ACHN (cell line): ENCODE measurements at regions not wholly inside any gene's neighbourhood (a gene's known extent, or its start where the extent isn't known, plus 50 kb on each side); places are given as distances from the start of the nearest gene placed in this dataset.
"Not testable (repeated sequence)": the region's sequence is repeated elsewhere in the genome, so short reads cannot be mapped to it uniquely, and the experiment has no call there.

Experiments
- DNase-seq: peaks from one replicate; pipeline ENCODE4 v3.0.0-alpha.2; 2015
- in situ Hi-C: cut with HindIII; loops from 2 replicates; pipeline ENCODE4 v1.10.0; 2017; ENCODE audit warnings: low sequenced_read_pairs, low pct_ligation_motif_present, low pct_unique_long_range_greater_than_20kb

DNA sequence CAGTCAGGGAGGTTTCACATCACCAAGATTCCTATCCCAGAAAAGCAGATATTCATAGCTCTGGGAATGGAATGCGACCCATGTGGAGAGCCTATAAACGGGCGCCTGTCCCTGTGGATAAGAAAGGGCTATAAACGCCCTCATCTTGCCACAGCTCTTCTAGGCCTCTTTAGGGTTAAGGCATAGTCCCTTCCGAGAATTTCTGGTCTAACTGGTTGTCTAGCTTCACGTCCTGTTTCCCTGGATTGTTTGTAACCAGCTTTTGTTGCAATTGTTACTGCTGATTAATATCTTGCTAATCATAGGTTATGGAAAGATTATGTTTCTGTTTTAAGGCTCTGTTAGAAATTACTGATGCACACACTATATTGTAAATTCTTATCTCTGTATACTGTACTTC is 537.6 kb upstream of the RAG2 start:
- DNase-seq, in situ Hi-C loops: not testable (repeated sequence)

DNA sequence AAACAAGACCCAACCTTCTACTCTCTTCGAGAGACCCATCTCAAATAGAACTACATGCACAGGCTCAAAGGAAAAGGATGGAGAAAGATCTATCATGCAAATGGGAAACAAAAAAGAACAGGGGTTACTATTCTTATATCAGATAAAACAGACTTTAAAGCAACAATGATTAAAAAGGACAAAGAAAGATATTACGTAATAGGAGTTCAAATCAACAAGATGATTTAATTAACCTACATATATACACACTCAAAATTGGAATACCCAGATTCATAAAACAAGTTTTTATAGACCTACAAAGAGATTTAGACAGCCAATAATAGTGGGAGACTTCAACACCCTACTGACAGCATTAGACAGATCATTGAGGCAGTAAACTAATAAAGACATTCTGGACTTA is 536.6 kb upstream of the RAG2 start:
- DNase-seq: no peak
- in situ Hi-C loops: no loop called here

DNA sequence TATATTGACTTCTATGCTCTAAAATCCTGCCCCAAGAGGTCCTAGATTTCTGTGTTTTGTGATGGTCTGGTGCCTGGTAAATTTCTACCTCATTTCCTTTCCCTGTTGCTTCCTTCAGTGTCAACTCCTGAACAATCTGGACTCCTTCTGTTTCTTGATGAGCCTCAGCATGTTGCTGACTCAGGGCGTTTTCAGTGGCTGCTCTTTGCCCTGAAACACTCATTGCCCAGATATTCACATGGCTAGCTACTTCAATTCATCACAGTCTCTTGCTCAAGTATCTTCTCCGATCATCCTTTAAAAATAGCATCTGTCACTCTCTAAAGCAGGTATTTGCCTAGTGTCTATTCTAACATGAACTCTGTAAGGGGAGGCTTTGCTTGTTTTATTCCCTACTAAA is 526.3 kb upstream of the RAG2 start:
- in situ Hi-C loops: no loop called here
- no peak for DNase-seq

DNA sequence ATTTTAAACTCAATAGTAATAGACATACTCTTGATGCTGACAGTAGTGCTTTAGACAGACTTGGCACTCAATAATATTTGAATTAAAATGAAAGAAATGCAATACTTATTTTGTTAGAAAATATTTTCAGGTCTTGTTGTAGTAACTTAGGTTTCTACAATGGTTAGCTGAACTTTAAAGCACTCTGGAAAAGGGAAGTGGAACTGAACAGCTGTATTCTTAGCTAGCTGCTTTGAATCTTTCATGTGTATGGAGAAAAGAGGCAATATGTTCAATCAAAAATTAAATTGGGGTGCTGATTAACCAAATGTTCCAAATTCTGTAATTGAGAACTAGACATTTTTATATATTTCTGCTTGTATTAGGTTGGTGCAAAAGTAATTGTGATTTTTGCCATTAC is 517.9 kb upstream of the RAG2 start:
- no peak for DNase-seq
- in situ Hi-C loops: no loop called here

DNA sequence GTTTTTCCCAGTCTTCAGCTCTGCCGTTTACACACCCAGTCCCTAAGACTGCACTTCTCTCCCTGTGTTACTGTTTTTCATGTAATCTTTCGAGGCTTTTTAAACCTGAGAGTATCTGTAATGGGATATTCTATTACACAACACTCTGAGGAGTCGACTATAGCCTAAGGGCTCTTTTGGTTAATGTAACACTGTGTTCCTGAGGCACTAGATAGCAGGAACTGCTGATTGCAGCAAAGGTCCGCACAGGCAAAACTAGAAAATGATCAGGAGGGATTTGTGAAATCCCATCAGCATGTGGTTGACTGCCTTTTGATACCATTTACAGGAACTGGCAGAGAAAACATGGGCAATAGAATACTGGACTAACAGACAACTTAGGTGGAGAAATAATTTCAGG is 512.3 kb upstream of the RAG2 start:
- DNase-seq: no peak
- in situ Hi-C loops: no loop called here

DNA sequence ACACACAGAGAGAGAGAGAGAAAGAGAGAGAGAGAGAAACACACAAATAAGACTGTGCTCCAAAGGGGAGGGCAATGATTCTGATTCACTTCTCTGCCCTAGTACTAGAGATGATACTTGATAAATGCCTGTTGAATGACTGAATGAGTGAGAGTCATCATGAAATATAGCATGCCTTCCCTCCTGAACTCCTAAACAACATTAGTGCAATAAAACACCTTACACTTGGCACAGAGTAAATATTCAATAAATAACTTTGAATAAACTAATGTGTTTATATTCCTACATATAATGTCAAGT is 511.2 kb upstream of the RAG2 start:
- in situ Hi-C loops: no loop called here
- DNase-seq: no peak

DNA sequence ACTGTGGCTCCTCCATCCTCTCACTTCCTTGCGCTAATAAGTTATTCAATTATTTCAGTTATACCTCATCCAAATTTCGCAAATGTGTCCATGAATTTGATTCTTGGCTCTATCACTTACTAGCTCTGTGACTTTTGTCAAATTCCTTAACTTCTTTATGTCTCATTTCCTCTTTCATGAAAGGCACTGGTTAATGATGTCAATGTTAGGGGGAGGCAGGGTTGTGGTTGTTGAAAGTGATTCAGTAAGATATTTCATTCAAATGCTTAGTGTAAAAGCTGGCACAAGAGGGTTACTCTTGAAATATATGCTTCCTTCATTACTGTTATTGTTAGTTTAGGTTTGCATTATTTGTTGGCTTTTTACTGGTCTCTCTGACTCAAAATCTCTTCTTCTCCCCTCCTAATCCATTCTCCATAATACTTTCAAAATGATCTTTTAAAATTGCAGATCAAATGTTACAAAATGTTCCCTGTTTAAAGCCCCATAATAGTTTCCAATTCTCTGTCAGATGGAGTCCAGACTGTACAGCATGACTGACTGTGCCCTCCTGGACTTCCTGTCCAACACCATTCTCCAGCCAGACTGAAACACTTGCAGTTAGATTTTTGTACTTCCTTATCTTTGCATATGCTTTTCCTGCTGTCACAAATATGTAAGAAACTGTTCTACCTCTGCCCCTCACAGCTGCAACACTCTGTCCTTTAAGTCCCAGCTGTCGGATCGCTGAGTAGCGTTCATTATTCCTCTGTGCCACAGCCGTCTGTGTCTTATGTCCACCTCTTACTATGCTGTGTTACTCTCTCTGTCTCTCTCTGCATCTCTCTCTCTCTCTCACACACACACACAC is 510.6 kb upstream of the RAG2 start:
- in situ Hi-C loops: no loop called here
- DNase-seq: no peak

DNA sequence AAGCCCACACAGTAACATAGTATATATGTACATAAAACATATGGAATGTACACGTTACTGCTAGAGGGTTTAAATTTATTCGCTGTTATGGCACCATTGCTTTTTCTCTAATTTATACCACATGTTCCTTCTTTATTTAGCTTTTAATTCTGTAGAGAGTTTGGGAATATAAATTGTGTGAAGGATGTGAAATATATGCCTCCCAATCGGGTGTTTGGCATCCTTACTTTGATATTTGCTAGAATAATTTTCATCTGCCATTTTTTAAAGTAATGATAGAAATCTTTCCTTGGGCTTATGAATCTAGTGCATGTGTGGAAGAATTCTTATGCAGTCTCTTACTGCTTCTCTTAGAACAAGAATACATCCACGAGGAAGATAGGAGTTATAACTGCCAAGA is 509.8 kb upstream of the RAG2 start:
- no peak for DNase-seq
- in situ Hi-C loops: no loop called here

DNA sequence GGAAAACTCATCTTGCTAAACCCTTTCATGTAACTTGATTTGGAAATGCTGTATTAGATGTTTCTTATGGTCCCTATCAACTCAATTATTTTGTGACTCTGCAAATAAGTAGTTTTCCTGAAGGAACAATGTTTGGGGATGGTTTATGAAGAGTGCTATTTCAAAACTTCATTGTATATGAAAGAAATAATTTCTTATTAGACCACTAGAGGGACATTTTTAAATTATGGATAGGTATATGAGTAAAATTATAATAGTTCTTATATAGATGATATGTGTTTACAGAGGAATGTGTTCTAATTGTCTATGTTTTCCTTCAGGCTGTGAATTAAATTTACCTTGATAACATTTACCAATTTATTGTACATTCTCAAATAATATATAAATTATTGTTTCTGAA is 509.4 kb upstream of the RAG2 start:
- no peak for DNase-seq
- in situ Hi-C loops: no loop called here

DNA sequence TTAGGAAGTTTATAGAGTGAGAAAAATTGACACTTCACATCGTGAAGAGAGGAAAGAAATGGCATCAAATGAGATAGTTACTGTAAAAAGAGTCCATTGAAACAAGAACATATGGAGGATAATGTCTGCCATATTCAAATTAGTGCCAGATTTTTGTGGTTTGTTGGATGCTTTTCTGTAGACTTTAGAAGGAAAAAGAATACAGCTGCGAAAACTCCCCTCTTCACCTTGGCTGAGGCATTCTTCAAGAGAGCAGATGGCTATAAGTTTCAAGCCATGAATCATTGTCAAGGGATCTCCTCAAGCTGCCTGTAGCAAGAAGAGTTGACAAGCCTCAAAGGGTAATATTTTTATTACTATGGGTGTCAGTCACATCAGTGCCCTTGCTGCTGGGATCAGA is 507.4 kb upstream of the RAG2 start:
- in situ Hi-C loops: no loop called here
- no peak for DNase-seq

DNA sequence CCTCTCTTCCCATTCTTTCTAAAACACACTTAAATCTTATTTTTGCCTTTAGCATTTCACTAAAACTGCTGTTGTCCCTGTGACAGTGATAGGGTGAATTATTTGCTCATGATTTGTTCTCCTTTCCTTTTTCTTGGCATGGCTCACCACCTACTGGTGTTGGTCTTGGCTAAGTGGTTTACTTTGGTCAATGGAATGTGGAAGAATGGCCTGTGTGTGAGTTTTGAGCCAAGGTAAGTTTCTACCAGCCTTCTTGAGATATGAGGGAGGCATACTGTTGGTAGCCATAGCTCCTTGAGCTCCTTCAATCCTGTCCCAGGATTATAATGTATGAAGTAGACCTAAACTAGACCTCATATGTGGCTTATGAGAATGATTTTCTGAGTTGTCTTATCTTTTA is 506.3 kb upstream of the RAG2 start:
- in situ Hi-C loops: no loop called here
- DNase-seq: no peak

DNA sequence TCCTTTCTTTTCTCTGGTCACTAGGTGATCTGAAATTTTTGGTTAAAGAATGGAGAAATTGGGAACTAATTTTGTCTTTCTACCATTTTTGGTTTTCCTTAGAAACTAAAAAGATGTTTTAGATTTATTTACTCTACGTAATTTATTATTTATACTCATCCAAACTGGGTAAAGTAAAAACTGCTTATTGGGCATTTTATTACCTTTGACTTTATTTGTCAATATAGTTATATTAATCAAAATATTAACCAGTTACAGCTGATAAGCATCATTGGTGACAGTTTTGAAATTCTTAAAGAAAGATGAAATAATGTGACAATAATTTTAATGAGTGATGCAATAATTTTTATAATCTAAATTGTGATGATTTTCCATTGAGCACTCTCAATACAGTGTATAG is 502.0 kb upstream of the RAG2 start:
- no peak for DNase-seq
- in situ Hi-C loops: no loop called here

DNA sequence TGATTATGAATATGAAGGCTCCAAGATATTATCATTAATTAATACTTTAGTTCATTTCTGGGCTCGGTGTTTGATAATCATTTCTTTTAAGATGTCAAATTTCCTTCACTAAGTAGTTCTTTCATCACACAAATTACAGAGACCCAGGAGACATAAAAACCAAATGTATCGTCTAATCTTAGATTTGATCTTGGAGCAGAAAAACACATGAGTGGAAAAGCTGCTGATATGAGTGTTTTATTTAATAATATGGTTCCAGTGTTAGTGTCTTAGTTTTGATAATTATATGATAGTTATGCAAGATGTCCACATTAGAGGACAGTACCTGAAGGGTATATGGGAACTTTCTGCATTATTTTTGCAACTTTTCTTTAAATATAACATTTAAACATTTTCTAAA is 494.5 kb upstream of the RAG2 start:
- no peak for DNase-seq
- in situ Hi-C loops: no loop called here

DNA sequence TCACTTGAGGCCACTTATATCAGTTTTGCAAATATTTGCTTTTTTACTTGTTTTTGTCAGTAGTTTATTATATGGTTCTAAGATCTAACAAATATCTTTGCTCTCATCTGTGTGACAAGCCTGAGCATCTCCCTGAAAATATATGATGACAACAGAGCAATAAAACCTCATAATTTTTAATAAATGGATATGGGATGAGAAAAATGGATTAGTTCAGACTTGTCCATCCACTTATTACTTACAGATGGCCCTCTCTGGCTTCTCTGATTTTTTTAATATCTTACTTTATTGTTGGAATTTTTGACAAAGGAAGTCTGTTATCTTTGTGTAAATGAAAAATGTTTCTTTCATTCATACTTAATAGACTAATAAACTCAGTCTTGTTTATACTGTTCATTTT is 491.4 kb upstream of the RAG2 start:
- no peak for DNase-seq
- in situ Hi-C loops: no loop called here

DNA sequence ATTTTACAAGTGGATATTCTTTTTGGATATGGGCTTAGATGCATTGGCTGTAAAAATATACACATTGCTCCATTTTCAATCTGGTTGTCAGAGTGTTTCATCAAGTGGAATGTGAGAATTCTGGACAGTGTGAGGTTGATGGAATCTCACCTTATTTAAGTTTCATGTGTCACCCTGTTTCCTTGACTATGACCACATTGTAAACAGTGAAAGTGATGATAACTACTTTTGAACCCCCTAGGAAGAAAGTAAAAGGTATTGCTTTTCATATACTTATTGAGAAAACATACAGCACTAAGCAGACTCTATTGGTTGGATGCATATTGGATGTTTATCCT is 490.5 kb upstream of the RAG2 start:
- in situ Hi-C loops: no loop called here
- DNase-seq: no peak

DNA sequence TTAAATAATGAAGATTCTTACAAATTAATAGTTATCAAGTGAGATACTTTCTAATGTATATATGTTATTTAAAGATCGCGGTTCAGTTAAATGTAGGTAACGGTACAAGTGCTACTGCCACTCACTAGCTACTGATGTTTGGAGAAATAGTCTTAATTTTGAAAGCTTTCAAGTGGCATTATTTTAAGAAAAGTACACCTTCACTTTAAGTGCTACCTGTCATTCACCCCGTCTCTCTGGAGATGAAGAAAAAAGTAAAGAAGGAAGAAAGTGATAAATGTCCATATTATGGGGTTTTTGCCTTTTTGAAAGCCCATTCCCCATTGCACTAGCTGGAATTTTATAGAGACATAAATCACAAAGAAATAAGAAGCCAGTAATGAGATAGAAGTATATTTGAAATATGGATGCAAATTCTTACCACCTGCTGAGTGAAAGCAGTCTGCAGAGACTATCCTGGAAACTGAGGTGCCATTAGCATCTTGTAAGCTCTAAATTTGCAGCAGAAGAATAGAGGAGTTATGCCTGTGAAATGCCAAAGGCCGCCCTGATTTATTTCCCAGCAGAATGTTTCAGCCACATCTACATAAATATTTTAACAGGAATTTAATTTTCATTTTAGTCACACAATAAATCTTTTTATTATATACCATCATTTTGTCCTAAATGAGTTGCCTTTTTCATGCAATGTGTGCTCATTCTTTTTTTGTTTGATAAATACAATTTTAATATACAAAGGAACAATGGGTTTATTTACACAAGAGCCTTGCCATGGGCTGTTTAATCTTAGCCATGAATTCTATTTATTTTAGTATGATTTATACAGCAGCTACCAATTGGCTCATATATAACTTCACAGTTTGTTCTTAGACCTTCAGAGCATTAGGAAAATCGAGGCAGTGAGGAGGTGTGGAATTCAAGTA is 489.9 kb upstream of the RAG2 start:
- DNase-seq: no peak
- in situ Hi-C loops: no loop called here

DNA sequence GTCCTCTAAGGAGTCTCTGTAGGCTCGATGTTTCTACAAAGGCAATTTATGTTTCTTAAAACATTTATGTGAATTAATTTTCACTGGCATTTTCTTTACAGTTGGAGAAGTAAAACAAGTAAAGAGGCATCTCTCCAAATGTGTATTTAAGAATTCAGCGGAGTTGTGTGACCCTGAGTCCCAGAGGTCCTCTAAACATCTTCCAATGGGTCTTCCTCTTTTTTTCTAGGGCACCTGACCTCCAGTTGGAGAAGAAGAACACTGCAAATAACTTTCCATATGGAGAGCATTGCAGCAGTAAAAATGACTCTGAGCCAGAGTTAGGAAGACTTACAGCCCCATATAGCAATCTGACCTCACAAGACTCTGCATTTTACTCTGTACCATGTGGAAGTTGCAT is 480.5 kb upstream of the RAG2 start:
- in situ Hi-C loops: no loop called here
- no peak for DNase-seq

DNA sequence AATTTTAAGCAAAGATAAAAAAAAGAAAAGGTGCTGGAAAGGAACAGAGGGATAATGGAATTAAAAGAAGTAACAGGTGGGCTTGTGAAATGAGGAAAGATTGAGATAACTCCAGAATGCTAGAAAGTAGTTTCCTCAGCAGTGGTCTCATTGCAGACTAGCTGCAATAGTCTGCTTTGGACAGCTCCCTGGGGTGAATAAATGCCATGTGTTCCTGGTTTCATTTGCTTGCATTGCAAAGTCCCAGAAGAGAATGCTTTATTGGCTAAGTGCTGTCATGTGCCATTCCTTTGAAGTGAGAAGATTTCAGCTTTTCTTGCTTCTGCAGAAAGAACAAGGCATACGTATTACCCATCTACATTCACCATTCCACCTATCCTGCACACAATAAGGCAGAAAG is 478.8 kb upstream of the RAG2 start:
- no peak for DNase-seq

DNA sequence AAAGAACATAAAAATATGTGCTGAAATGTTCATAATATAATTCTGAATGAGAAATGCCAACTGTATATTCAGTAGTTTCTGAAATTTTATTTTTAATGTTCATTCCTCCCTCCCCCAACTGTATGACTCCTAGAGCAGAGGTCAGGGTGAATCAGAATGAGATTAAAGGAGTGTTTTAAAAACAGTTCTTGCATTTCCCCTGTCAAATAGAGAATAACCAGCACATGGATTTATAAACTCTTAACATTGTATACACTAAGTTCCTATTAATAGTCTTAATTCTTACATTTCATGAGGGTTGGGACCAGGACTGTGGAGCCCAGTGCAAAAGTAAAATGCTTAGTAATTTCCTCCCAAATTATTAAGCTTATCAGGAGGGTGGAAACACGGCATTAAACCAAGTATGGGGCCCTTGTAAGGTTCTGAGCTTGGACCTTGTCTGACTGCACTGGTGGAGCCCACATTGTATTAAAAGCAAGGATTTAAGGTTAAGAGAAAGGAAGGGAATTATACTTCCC is 474.6 kb upstream of the RAG2 start:
- DNase-seq: no peak
- in situ Hi-C loops: no loop called here

More for the DNA sequence above, 478.8 kb upstream of the RAG2 start:
- in situ Hi-C loops: no loop called here

DNA sequence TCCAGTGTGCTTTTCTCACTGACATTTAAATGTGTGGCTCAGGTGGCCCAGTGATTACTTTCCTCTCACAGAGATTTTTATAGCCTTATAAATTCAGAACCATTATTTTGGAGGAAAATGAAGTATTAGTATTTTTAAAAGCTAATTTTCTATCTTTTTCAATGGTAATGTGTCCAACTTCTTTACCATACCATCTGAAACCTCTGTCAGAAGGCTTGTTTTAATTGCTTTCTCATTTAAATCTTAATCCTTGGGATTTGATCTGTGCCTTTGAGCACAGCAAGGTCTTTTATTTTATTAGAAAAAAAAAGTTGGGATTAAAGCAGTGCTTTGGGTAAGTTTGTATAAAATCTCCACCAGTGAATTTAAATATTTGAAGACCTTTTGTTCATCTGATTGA is 452.3 kb upstream of the RAG2 start:
- in situ Hi-C loops: no loop called here
- DNase-seq: no peak
